Natural killer cell (primary cell): ENCODE measurements at regions not wholly inside any gene's neighbourhood (a gene's known extent, or its start where the extent isn't known, plus 50 kb on each side); places are given as distances from the start of the nearest gene placed in this dataset.

Experiments
- ATAC-seq, 3 donors: fragments of 150-1000 bp in 2 of 3; fragments of 200-7000 bp in 1 of 3; cut with Tn5 transposase; 1 replicate in 1 of 3; 2 replicates in 2 of 3; pipeline ENCODE4 v1.10.0; 2021; ENCODE audit warnings: mild to moderate bottlenecking in 2 of 3, moderate library complexity in 2 of 3
- DNase-seq, 2 donors: peaks; one replicate each; pipeline versions ENCODE4 v3.0.0 to v3.0.0-alpha.2; 2013 to 2021; ENCODE audit warnings: mixed read lengths in 1 of 2
- H3K27ac ChIP-seq: one replicate; pipeline ENCODE4 v1.5.1; 2013; ENCODE audit warnings: mild to moderate bottlenecking, low read length
- H3K27me3 ChIP-seq: one replicate; pipeline ENCODE4 v1.6.1; 2013; ENCODE audit warnings: low read length; ENCODE audit not compliant: control insufficient read depth, insufficient read depth
- H3K36me3 ChIP-seq: one replicate; pipeline ENCODE4 v1.6.1; 2013; ENCODE audit warnings: low read length; ENCODE audit not compliant: control insufficient read depth, insufficient read depth
- H3K4me1 ChIP-seq: one replicate; pipeline ENCODE4 v1.6.1; 2013; ENCODE audit warnings: low read length; ENCODE audit not compliant: control insufficient read depth, insufficient read depth
- H3K4me3 ChIP-seq: one replicate; pipeline ENCODE4 v1.5.1; 2013; ENCODE audit warnings: low read length
- H3K9me3 ChIP-seq: one replicate; pipeline ENCODE4 v1.6.1; 2013; ENCODE audit warnings: low read length; ENCODE audit not compliant: control insufficient read depth, insufficient read depth
- H3K27ac Mint-ChIP-seq, 2 donors: one replicate each; pipeline ENCODE4 v1.8.0; 2022; ENCODE audit warnings: mild to moderate bottlenecking in 2 of 2, mixed read lengths in 2 of 2, moderate library complexity in 1 of 2
- H3K27me3 Mint-ChIP-seq, 2 donors: one replicate each; pipeline ENCODE4 v1.8.0; 2022; ENCODE audit warnings: low read depth in 2 of 2, mixed read lengths in 2 of 2
- H3K36me3 Mint-ChIP-seq: one replicate; pipeline ENCODE4 v1.8.0; 2022; ENCODE audit warnings: mixed read lengths
- H3K4me1 Mint-ChIP-seq, 2 donors: one replicate each; pipeline ENCODE4 v1.8.0; 2022; ENCODE audit warnings: mixed read lengths in 2 of 2
- H3K4me3 Mint-ChIP-seq: one replicate; pipeline ENCODE4 v1.8.0; 2022; ENCODE audit warnings: mild to moderate bottlenecking, moderate library complexity, mixed read lengths
- H3K9me3 Mint-ChIP-seq, 2 donors: one replicate each; pipeline ENCODE4 v1.8.0; 2022; ENCODE audit warnings: mixed read lengths in 2 of 2
- CTCF ChIP-seq: fragments of 200-600 bp; IDR thresholded peaks from one replicate; pipeline ENCODE4 v1.8.0; 2022; ENCODE audit warnings: antibody characterized with exemption
- WGBS: methylation state at CpG from one replicate; pipeline ENCODE4 v1.1.7; 2013; ENCODE audit warnings: missing lambda C conversion rate; ENCODE audit not compliant: insufficient coverage; 5-methylcytosine and 5-hydroxymethylcytosine counted together
- intact Hi-C: fragments of 100-400 bp; cut with micrococcal nuclease; formaldehyde crosslinking; loops from one replicate; pipeline ENCODE4 v1.14.2; 2022

GRCh38 chr7:85830982-85831381, 644.1 kb upstream of the SEMA3D start:
- Histone ChIP-seq H3K27me3 (no peaks in the 10 kb centered on the region), H3K4me3 (no peak overlapping the region), H3K9me3 (no peaks in the 10 kb centered on the region), H3K27ac (no peak overlapping the region), H3K36me3 (no peaks in the 10 kb centered on the region), H3K4me1 (no peaks in the 10 kb centered on the region)
- H3K27ac Mint-ChIP-seq = no peak overlapping the region
- no CpG with 5 or more reads among the region's 1 CpG for WGBS
- no peak overlapping the region for H3K4me3 Mint-ChIP-seq
- no peaks in the 10 kb centered on the region for H3K36me3 Mint-ChIP-seq
- intact Hi-C loops = no loop called here
- DNase-seq (no peak), ATAC-seq (no peak)
- peaks cover 3 to 4% of the 10 kb centered on the region in 2 donors for H3K9me3 Mint-ChIP-seq
- no peaks in the 10 kb centered on the region for H3K27me3 Mint-ChIP-seq
- no peaks in the 10 kb centered on the region for H3K4me1 Mint-ChIP-seq
- no peak for TF ChIP-seq CTCF

GRCh38 chr7:85829817-85830432, 643.1 kb upstream of the SEMA3D start:
- no peak for TF ChIP-seq CTCF
- WGBS = 44% methylated on average over 1 of the region's 3 CpGs
- Histone ChIP-seq H3K36me3 (no peaks in the 10 kb centered on the region), H3K4me3 (no peak overlapping the region), H3K27me3 (no peaks in the 10 kb centered on the region), H3K4me1 (no peaks in the 10 kb centered on the region), H3K27ac (no peak overlapping the region), H3K9me3 (no peaks in the 10 kb centered on the region)
- intact Hi-C loops = no loop called here
- Mint-ChIP-seq H3K27me3 (no peaks in the 10 kb centered on the region), H3K9me3 (peaks cover 4 to 5% of the 10 kb centered on the region in 2 donors), H3K27ac (no peak overlapping the region), H3K4me1 (no peaks in the 10 kb centered on the region), H3K36me3 (no peaks in the 10 kb centered on the region), H3K4me3 (no peak overlapping the region)
- ATAC-seq (no peak), DNase-seq (no peak)

GRCh38 chr7:85829176-85829575, 642.3 kb upstream of the SEMA3D start:
- ATAC-seq = no peak
- Mint-ChIP-seq H3K36me3 (no peaks in the 10 kb centered on the region), H3K4me3 (no peak overlapping the region), H3K27ac (no peak overlapping the region), H3K27me3 (no peaks in the 10 kb centered on the region), H3K4me1 (no peaks in the 10 kb centered on the region), H3K9me3 (peaks cover 2 to 3% of the 10 kb centered on the region in 2 donors)
- H3K4me3 ChIP-seq = no peak overlapping the region
- DNase-seq = no peak
- H3K9me3 ChIP-seq = no peaks in the 10 kb centered on the region
- no CpG with 5 or more reads among the region's 1 CpG for WGBS
- no peak overlapping the region for H3K27ac ChIP-seq
- H3K27me3 ChIP-seq = no peaks in the 10 kb centered on the region
- no peaks in the 10 kb centered on the region for H3K36me3 ChIP-seq
- intact Hi-C loops = no loop called here
- no peaks in the 10 kb centered on the region for H3K4me1 ChIP-seq
- TF ChIP-seq CTCF = no peak

- ATAC-seq (no peak), DNase-seq (no peak)
- no peaks in the 10 kb centered on the region for H3K36me3 ChIP-seq
- no peaks in the 10 kb centered on the region for H3K9me3 ChIP-seq
- WGBS = 63% methylated on average over 2 of the region's 2 CpGs
- Mint-ChIP-seq H3K27ac (no peak overlapping the region), H3K4me3 (no peak overlapping the region), H3K9me3 (peaks cover 0 to 2% of the 10 kb centered on the region in 2 donors), H3K27me3 (no peaks in the 10 kb centered on the region), H3K36me3 (no peaks in the 10 kb centered on the region), H3K4me1 (no peaks in the 10 kb centered on the region)
- TF ChIP-seq CTCF = no peak
- H3K4me3 ChIP-seq = no peak overlapping the region
- no peaks in the 10 kb centered on the region for H3K27me3 ChIP-seq
- H3K27ac ChIP-seq = no peak overlapping the region
- intact Hi-C loops = no loop called here
- no peaks in the 10 kb centered on the region for H3K4me1 ChIP-seq
Observed at GRCh38 chr7:85828614-85829013, 641.8 kb upstream of the SEMA3D start.
